Breast epithelium (tissue), 3 donors: ENCODE measurements at regions not wholly inside any gene's neighbourhood (a gene's known extent, or its start where the extent isn't known, plus 50 kb on each side); places are given as distances from the start of the nearest gene placed in this dataset.

Experiments
- CTCF ChIP-seq, 3 donors: fragments of 450-650 bp; IDR thresholded peaks; one replicate each; pipeline ENCODE4 v1.5.1; 2016 to 2017; ENCODE audit warnings: antibody characterized with exemption in 3 of 3, mild to moderate bottlenecking in 3 of 3, moderate library complexity in 3 of 3
- POLR2A ChIP-seq: fragments of 450-650 bp; IDR thresholded peaks from one replicate; pipeline ENCODE4 v1.6.1; 2016; ENCODE audit warnings: antibody characterized with exemption, mild to moderate bottlenecking, moderate library complexity
- POLR2AphosphoS5 ChIP-seq, 3 donors: sonication (generic); formaldehyde crosslinking; IDR thresholded peaks; one replicate each; pipeline ENCODE4 v1.6.1; 2017; ENCODE audit warnings: antibody characterized with exemption in 3 of 3

GRCh38 chr9:101970609-101971008 lies 232.2 kb upstream of the GRIN3A start:
- TF ChIP-seq CTCF (IDR thresholded peaks at IDR 0.05): no peak
- no peak for TF ChIP-seq POLR2A
- TF ChIP-seq POLR2AphosphoS5 (IDR thresholded peaks at IDR 0.05): no peak
